Epithelial cell of proximal tubule (primary cell): ENCODE measurements at regions not wholly inside any gene's neighbourhood (a gene's known extent, or its start where the extent isn't known, plus 50 kb on each side); places are given as distances from the start of the nearest gene placed in this dataset.
A peak's percentile ranks its signal among the peaks of the same experiment; 100 is the strongest.

ENCODE experiments used
- DNase-seq: peaks from one replicate; pipeline ENCODE4 v3.0.0-alpha.2; 2011; ENCODE audit warnings: low read depth
- H3K4me3 ChIP-seq: 2 replicates; pipeline ENCODE4 v1.5.1; 2011; ENCODE audit warnings: low read depth, mild to moderate bottlenecking, low read length
- TF ChIP-seq, protein P1 (sequence below): conservative IDR thresholded peaks from 2 replicates; pipeline ENCODE4 v1.5.1; 2012; ENCODE audit warnings: low read depth, mild to moderate bottlenecking, low read length

DNA sequence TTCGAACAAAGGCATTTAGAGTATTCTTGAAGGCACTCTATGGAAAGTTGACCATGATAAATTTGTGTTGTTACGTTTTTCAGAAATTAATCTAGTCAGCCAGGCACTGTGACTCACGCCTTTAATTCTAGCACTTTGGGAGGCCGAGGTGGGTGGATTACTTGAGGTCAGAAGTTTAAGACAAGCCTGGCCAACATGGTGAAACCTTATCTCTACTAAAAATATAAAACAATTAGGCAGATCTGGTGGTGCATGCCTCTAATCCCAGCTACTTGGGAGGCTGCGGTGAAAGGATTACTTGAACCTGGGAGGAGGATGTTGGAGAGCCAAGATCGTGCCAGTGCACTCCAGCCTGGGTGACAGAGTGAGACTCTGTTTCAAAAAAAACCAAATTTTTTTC, 130.6 kb upstream of the BRINP3 start:
- no peak for DNase-seq
- no peak overlapping the region for H3K4me3 ChIP-seq
- TF ChIP-seq, protein P1, sequence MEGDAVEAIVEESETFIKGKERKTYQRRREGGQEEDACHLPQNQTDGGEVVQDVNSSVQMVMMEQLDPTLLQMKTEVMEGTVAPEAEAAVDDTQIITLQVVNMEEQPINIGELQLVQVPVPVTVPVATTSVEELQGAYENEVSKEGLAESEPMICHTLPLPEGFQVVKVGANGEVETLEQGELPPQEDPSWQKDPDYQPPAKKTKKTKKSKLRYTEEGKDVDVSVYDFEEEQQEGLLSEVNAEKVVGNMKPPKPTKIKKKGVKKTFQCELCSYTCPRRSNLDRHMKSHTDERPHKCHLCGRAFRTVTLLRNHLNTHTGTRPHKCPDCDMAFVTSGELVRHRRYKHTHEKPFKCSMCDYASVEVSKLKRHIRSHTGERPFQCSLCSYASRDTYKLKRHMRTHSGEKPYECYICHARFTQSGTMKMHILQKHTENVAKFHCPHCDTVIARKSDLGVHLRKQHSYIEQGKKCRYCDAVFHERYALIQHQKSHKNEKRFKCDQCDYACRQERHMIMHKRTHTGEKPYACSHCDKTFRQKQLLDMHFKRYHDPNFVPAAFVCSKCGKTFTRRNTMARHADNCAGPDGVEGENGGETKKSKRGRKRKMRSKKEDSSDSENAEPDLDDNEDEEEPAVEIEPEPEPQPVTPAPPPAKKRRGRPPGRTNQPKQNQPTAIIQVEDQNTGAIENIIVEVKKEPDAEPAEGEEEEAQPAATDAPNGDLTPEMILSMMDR = no peak

DNA sequence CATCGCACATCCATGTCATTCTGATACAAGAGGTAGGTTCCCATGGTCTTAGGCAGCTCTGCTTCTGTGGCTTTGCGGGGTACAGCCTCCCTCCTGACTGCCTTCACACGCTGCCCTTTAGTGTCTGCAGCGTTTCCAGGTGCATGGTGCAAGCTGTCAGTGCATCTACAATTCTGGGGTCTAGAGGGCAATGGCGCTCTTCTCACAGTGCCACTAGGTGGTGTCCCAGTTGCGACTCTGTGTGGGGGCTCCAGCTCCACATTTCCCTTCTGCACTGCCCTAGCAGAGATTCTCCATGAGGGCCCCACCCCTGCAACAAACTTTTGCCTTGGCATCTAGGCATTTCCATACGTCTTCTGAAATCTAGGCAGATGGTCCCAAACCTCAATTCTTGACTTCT, 138.2 kb upstream of the BRINP3 start:
- H3K4me3 ChIP-seq = no peak overlapping the region
- TF ChIP-seq, protein P1 = no peak
- DNase-seq = no peak

DNA sequence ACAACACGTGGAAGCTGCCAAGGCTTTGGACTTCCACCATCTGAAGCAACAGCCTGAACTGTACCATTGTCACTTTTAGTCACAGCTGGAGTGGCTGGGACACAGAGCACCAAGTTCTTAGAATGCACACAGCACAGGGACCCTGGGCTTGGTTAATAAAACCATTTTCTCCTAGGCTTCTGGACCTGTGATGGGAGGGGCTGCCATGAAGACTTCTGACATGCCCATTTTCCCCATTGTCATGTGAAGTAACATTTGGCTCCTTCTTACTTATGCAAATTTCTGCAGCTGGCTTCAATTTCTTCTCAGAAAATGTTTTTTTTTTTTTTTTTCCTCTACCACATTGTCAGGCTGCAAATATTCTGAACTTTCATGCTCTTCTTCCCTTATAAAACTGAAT, 138.6 kb upstream of the BRINP3 start:
- DNase-seq = no peak
- H3K4me3 ChIP-seq = no peak overlapping the region
- TF ChIP-seq, protein P1 = no peak

DNA sequence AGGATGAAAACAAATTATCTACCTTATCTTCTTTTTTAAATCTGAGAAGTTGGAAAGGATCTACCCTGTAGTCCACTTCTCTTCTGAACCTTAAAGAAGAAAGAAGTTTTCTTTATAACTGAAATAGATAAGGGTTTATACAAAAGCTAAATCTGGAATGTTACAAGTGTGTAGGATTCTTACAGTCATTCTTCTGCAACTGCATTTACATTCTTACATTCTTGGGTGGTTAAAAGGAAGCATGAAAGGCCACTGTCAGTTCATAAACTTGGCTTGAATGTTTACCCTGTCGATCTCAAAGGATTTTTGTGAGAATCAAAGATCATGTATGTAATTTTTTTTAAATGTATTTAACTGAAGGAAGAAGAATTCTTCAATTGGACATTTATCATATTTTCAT, 142.1 kb upstream of the BRINP3 start:
- no peak overlapping the region for H3K4me3 ChIP-seq
- TF ChIP-seq, protein P1 = no peak
- no peak for DNase-seq

DNA sequence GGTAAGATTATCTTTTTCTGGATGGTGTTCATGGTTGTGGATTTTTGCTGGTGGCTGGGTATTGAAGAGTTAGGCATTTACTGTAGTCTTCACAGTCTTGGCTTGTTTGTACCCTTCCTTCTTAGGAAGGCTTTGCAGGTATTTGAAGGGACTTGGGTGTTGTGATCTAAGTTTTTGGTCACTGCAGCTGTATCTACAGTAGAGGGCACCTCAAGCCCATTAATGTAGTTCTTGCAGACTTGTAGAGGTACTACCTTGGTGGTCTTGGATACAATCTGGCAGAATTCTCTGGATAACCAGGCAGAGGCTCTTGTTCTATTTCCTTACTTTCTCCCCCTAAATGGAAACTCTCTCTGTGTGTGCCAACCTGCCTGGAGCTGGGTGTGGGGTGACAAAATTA, 155.8 kb upstream of the BRINP3 start:
- H3K4me3 ChIP-seq = no peak overlapping the region
- TF ChIP-seq, protein P1 = peak; percentile 29
- no peak for DNase-seq

GRCh38 chr1:190634134-190634533, 156.5 kb upstream of the BRINP3 start:
- no peak overlapping the region for H3K4me3 ChIP-seq
- TF ChIP-seq, protein P1 = no peak
- DNase-seq = no peak

- TF ChIP-seq, protein P1 = no peak
- no peak for DNase-seq
- H3K4me3 ChIP-seq = no peak overlapping the region
These were observed 171.9 kb upstream of the BRINP3 start for GRCh38 chr1:190649553-190649952.
